DND-41 (cell line): ENCODE measurements at regions not wholly inside any gene's neighbourhood (a gene's known extent, or its start where the extent isn't known, plus 50 kb on each side); places are given as distances from the start of the nearest gene placed in this dataset.

Experiments
- CTCF ChIP-seq: IDR thresholded peaks from 2 replicates; pipeline ENCODE4 v1.5.1; 2012; ENCODE audit warnings: borderline replicate concordance, low read length, moderate library complexity, mild to moderate bottlenecking; ENCODE audit not compliant: poor library complexity, severe bottlenecking; ENCODE audit errors: extremely low read depth
- EZH2 ChIP-seq: IDR thresholded peaks from 3 replicates; pipeline ENCODE4 v1.6.1; 2012; ENCODE audit warnings: borderline replicate concordance, low read depth, mild to moderate bottlenecking, moderate library complexity, low read length, inconsistent platforms; ENCODE audit not compliant: severe bottlenecking

GRCh38 chr9:7368410-7369292 lies 430.9 kb downstream of the DMAC1 start:
- TF ChIP-seq CTCF (no peak), EZH2 (no peak)
